ELR (cell line): ENCODE measurements at regions not wholly inside any gene's neighbourhood (a gene's known extent, or its start where the extent isn't known, plus 50 kb on each side); places are given as distances from the start of the nearest gene placed in this dataset.

Experiments
- DNase-seq: peaks from one replicate; pipeline ENCODE4 v3.0.0-alpha.2; 2015; ENCODE audit warnings: low read depth

- no peak for DNase-seq
Observed at GRCh38 chr16:73817526-73818324, 478.9 kb upstream of the PSMD7 start.

GRCh38 chr16:73813527-73813926 is 483.1 kb upstream of the PSMD7 start:
- DNase-seq = no peak

GRCh38 chr16:73804456-73804855 is 492.2 kb upstream of the PSMD7 start:
- DNase-seq = no peak

GRCh38 chr16:73798471-73798870 is 498.1 kb upstream of the PSMD7 start:
- DNase-seq = no peak

- DNase-seq = no peak
Observed at GRCh38 chr16:73797115-73797514, 499.5 kb upstream of the PSMD7 start.

- no peak for DNase-seq
Observed at GRCh38 chr16:73796241-73796640, 500.4 kb upstream of the PSMD7 start.

GRCh38 chr16:73794994-73795393 is 501.6 kb upstream of the PSMD7 start:
- DNase-seq = no peak

- DNase-seq = no peak
Observed at GRCh38 chr16:73793871-73794437, 502.7 kb upstream of the PSMD7 start.

- no peak for DNase-seq
Observed at GRCh38 chr16:73793260-73793659, 503.4 kb upstream of the PSMD7 start.

GRCh38 chr16:73792199-73793020 is 504.2 kb upstream of the PSMD7 start:
- no peak for DNase-seq

GRCh38 chr16:73781297-73781696 is 515.3 kb upstream of the PSMD7 start:
- DNase-seq = no peak

GRCh38 chr16:73778887-73779286 is 517.7 kb upstream of the PSMD7 start:
- no peak for DNase-seq

GRCh38 chr16:73775841-73776388 is 520.7 kb upstream of the PSMD7 start:
- no peak for DNase-seq

- no peak for DNase-seq
Observed at GRCh38 chr16:73771196-73772064, 525.2 kb upstream of the PSMD7 start.

- no peak for DNase-seq
Observed at GRCh38 chr16:73768786-73769203, 527.8 kb upstream of the PSMD7 start.

- no peak for DNase-seq
Observed at GRCh38 chr16:73764321-73764720, 532.3 kb upstream of the PSMD7 start.

GRCh38 chr16:73756289-73757178 is 540.1 kb upstream of the PSMD7 start:
- DNase-seq = no peak

- DNase-seq = no peak
Observed at GRCh38 chr16:73753931-73754330, 542.7 kb upstream of the PSMD7 start.

- DNase-seq = no peak
Observed at GRCh38 chr16:73750639-73751038, 546.0 kb upstream of the PSMD7 start.

GRCh38 chr16:73747328-73747727 is 549.3 kb upstream of the PSMD7 start:
- DNase-seq = no peak

GRCh38 chr16:73746554-73746953 is 550.1 kb upstream of the PSMD7 start:
- no peak for DNase-seq
